DOHH2 (cell line): ENCODE measurements at regions not wholly inside any gene's neighbourhood (a gene's known extent, or its start where the extent isn't known, plus 50 kb on each side); places are given as distances from the start of the nearest gene placed in this dataset.
"Not testable (repeated sequence)": the region's sequence is repeated elsewhere in the genome, so short reads cannot be mapped to it uniquely, and the experiment has no call there.

Experiments
- H3F3A ChIP-seq: fragments of 200-600 bp; sonication (generic), shearing (Covaris generic); 2 replicates; pipeline ENCODE4 v1.6.0; 2016; ENCODE audit warnings: antibody characterized with exemption, mild to moderate bottlenecking; ENCODE audit not compliant: control insufficient read depth, insufficient read depth
- H3K27ac ChIP-seq: fragments of 200-600 bp; sonication (generic); 2 replicates; pipeline ENCODE4 v1.5.1; 2014; ENCODE audit warnings: low read depth, mild to moderate bottlenecking, low read length, moderate library complexity
- H3K27me3 ChIP-seq: fragments of 200-600 bp; sonication (generic); 2 replicates; pipeline ENCODE4 v1.6.1; 2014; ENCODE audit warnings: mild to moderate bottlenecking, low read length, mixed read lengths; ENCODE audit not compliant: control insufficient read depth
- H3K36me3 ChIP-seq: fragments of 200-600 bp; sonication (generic); 2 replicates; pipeline ENCODE4 v1.6.1; 2014; ENCODE audit warnings: mild to moderate bottlenecking, low read length, moderate library complexity, mixed read lengths; ENCODE audit not compliant: control insufficient read depth
- H3K4me1 ChIP-seq: fragments of 200-600 bp; sonication (generic); 2 replicates; pipeline ENCODE4 v1.6.1; 2014; ENCODE audit warnings: mild to moderate bottlenecking, low read length, mixed read lengths; ENCODE audit not compliant: control insufficient read depth
- H3K4me2 ChIP-seq: fragments of 200-600 bp; sonication (generic); 2 replicates; pipeline ENCODE4 v1.6.0; 2014; ENCODE audit warnings: mild to moderate bottlenecking, low read length, moderate library complexity
- H3K4me3 ChIP-seq: fragments of 200-600 bp; sonication (generic); 2 replicates; pipeline ENCODE4 v1.5.1; 2014; ENCODE audit warnings: mild to moderate bottlenecking, low read length, mixed read lengths
- H3K79me2 ChIP-seq: fragments of 200-600 bp; sonication (generic); 2 replicates; pipeline ENCODE4 v1.6.1; 2014; ENCODE audit warnings: mild to moderate bottlenecking, low read length, mixed read lengths; ENCODE audit not compliant: control insufficient read depth
- H3K9me2 ChIP-seq: fragments of 200-600 bp; sonication (generic); replicated peaks from 2 replicates; pipeline ENCODE4 v1.6.1; 2014; ENCODE audit warnings: mild to moderate bottlenecking, low read length, mixed read lengths; ENCODE audit not compliant: control insufficient read depth
- H3K9me3 ChIP-seq: fragments of 200-600 bp; sonication (generic); 2 replicates; pipeline ENCODE4 v1.6.1; 2014; ENCODE audit warnings: antibody characterized with exemption, low read length, mixed read lengths; ENCODE audit not compliant: control insufficient read depth, insufficient read depth
- H4K20me1 ChIP-seq: fragments of 200-600 bp; sonication (generic); 2 replicates; pipeline ENCODE4 v1.6.0; 2014; ENCODE audit warnings: low read depth, mild to moderate bottlenecking, antibody characterized with exemption, low read length, moderate library complexity; ENCODE audit not compliant: control insufficient read depth, insufficient read depth
- EZH2phosphoT487 ChIP-seq: fragments of 200-600 bp; sonication (generic); IDR thresholded peaks from 2 replicates; pipeline ENCODE4 v1.6.1; 2017; ENCODE audit warnings: borderline replicate concordance, mild to moderate bottlenecking, antibody characterized with exemption, low read length, moderate library complexity, mixed read lengths
- TF ChIP-seq, protein P1 (sequence below): fragments of 200-600 bp; sonication (generic); IDR thresholded peaks from one replicate; pipeline ENCODE4 v1.5.1; 2014; ENCODE audit warnings: antibody characterized with exemption, mild to moderate bottlenecking, low read depth, low read length; ENCODE audit not compliant: poor library complexity, severe bottlenecking

DNA sequence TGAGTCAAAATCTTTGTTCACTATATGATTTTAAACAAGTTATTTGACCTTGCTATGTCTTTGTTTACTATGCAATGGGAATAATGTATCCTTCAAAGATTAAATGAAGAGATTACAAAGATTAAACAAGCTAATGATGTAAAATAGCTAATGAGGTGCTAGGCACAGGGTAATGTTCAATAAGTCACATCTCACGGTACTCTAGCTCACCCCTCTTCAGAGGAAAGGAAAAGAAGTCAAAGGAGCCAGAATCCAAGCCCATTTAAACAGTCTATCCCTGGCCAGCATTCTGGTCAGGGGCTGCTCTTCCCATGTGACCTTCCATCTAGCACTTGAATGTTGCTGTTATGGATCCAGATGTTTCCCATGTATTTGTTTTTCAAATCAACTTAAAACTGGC lies 412.4 kb upstream of the CAMK1G start:
- Histone ChIP-seq H3K79me2 (no peaks in the 10 kb centered on the region), H3K4me3 (no peak overlapping the region), H3K9me2 (no peaks in the 10 kb centered on the region), H3K4me1 (no peaks in the 10 kb centered on the region), H3K27me3 (no peaks in the 10 kb centered on the region), H4K20me1 (no peaks in the 10 kb centered on the region), H3K36me3 (no peaks in the 10 kb centered on the region), H3K4me2 (no peak overlapping the region), H3K27ac (no peak overlapping the region), H3F3A (no peaks in the 10 kb centered on the region), H3K9me3 (no peaks in the 10 kb centered on the region)
- TF ChIP-seq, protein P1, sequence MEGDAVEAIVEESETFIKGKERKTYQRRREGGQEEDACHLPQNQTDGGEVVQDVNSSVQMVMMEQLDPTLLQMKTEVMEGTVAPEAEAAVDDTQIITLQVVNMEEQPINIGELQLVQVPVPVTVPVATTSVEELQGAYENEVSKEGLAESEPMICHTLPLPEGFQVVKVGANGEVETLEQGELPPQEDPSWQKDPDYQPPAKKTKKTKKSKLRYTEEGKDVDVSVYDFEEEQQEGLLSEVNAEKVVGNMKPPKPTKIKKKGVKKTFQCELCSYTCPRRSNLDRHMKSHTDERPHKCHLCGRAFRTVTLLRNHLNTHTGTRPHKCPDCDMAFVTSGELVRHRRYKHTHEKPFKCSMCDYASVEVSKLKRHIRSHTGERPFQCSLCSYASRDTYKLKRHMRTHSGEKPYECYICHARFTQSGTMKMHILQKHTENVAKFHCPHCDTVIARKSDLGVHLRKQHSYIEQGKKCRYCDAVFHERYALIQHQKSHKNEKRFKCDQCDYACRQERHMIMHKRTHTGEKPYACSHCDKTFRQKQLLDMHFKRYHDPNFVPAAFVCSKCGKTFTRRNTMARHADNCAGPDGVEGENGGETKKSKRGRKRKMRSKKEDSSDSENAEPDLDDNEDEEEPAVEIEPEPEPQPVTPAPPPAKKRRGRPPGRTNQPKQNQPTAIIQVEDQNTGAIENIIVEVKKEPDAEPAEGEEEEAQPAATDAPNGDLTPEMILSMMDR, result no peak
- TF ChIP-seq EZH2phosphoT487, result no peak

DNA sequence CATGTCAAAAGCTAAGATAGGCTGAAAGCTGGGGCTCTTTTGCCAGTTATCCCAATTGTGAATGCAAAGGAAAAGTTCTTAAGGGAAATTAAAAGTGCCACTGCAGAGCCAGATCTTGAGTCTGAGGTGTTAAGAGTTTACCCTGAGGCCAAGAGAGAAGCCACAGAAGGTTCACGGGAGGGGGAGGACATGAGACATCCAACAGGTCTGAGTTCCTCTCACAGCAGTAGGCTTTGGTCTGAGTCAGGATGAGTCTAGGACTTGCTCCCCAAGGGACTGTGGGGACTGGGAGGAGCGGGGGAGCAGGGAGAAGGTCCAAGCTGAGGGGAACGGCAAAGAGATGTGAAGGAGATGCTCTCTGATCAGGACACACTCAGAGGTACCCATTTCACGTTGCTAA lies 411.2 kb upstream of the CAMK1G start:
- Histone ChIP-seq H3F3A (no peaks in the 10 kb centered on the region), H3K27me3 (no peaks in the 10 kb centered on the region), H3K27ac (no peak overlapping the region), H4K20me1 (no peaks in the 10 kb centered on the region), H3K9me3 (no peaks in the 10 kb centered on the region), H3K4me2 (no peak overlapping the region), H3K4me1 (no peaks in the 10 kb centered on the region), H3K36me3 (no peaks in the 10 kb centered on the region), H3K4me3 (no peak overlapping the region), H3K79me2 (no peaks in the 10 kb centered on the region), H3K9me2 (no peaks in the 10 kb centered on the region)
- no peak for TF ChIP-seq EZH2phosphoT487
- TF ChIP-seq, protein P1, result no peak

DNA sequence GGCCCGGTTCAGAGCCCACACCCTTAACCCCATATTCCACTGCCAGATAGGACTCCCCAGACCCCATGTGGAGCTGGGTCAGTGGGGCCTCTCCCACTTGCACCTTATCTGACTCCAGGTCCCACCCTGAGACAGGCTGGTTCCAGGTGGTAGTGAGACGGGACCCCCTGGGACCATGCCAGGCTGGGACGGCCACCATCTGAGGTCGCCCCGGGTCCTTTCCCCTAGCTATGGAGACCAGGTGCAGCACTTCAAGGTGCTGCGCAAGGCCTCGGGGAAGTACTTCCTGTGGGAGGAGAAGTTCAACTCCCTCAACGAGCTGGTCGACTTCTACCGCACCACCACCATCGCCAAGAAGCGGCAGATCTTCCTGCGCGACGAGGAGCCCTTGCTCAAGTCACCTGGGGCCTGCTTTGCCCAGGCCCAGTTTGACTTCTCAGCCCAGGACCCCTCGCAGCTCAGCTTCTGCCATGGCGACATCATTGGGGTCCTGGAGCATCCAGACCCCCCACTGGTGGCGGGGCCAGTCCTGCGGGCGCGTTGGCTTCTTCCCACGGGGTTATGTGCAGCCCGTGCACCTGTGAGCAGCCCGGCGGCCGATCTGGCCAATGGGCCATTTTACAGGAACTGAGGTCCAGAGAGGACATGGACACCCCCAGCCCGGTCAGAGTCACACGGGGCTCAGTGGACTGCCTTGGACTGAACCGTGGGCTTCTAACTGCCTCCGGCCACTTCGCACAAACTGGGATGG lies 410.5 kb upstream of the CAMK1G start:
- H3K79me2 ChIP-seq, H3K27ac ChIP-seq, H3K9me2 ChIP-seq, H3K4me3 ChIP-seq, H4K20me1 ChIP-seq, H3K4me1 ChIP-seq, H3K27me3 ChIP-seq, H3K4me2 ChIP-seq, H3K9me3 ChIP-seq, H3F3A ChIP-seq, H3K36me3 ChIP-seq: not testable (repeated sequence)

DNA sequence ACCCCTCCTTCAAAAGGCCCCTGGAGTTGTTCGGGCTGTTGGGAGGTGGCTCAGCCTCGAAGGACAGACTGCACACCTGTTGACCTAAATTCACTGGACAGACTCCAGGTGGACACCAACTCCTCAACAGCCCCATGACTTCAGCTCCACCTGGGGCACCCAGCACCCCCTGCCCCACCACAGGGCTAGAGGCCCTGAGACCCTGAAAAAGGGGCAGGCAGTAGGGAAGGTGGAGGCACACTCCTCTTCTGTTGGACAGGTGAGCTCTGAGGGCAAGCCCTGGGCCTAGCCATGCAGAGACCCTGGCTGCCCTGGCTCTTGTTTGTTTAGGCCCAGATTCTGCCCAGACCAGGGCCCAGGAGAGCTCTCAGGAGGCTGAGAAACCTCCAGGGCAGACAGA lies 409.7 kb upstream of the CAMK1G start:
- H3K4me1 ChIP-seq, H3K4me3 ChIP-seq, H3K4me2 ChIP-seq, H3K9me3 ChIP-seq, H3K79me2 ChIP-seq, H3K9me2 ChIP-seq, H3K27me3 ChIP-seq, H3K36me3 ChIP-seq, H3K27ac ChIP-seq, H4K20me1 ChIP-seq, H3F3A ChIP-seq: not testable (repeated sequence)
